NCI-H1417 treated with DMSO at 0.1 percent for 48 hours (cell line): ENCODE measurements at regions not wholly inside any gene's neighbourhood (a gene's known extent, or its start where the extent isn't known, plus 50 kb on each side); places are given as distances from the start of the nearest gene placed in this dataset.

Experiments used
- DNase-seq: peaks from one replicate; lab custom pipeline; 2025; lab: John Stamatoyannopoulos, UW

GRCh38 chr1:79688932-79689331 is 682.4 kb upstream of the ADGRL4 start:
- no peak for DNase-seq

GRCh38 chr1:79683420-79683819 is 676.9 kb upstream of the ADGRL4 start:
- no peak for DNase-seq

GRCh38 chr1:79682478-79682877 is 675.9 kb upstream of the ADGRL4 start:
- no peak for DNase-seq

- no peak for DNase-seq
Measured at GRCh38 chr1:79681382-79681781, 674.9 kb upstream of the ADGRL4 start.

- DNase-seq, result no peak
Measured at GRCh38 chr1:79679916-79680315, 673.4 kb upstream of the ADGRL4 start.

- no peak for DNase-seq
Measured at GRCh38 chr1:79667848-79668696, 661.5 kb upstream of the ADGRL4 start.

- no peak for DNase-seq
Measured at GRCh38 chr1:79667166-79667565, 660.6 kb upstream of the ADGRL4 start.

- DNase-seq, result no peak
Measured at GRCh38 chr1:79663916-79664315, 657.4 kb upstream of the ADGRL4 start.

GRCh38 chr1:79662596-79662995 is 656.1 kb upstream of the ADGRL4 start:
- no peak for DNase-seq

- no peak for DNase-seq
Measured at GRCh38 chr1:79660129-79660528, 653.6 kb upstream of the ADGRL4 start.

GRCh38 chr1:79657951-79658658 is 651.6 kb upstream of the ADGRL4 start:
- DNase-seq, result no peak

- DNase-seq, result no peak
Measured at GRCh38 chr1:79655876-79656275, 649.3 kb upstream of the ADGRL4 start.

- DNase-seq, result no peak
Measured at GRCh38 chr1:79652426-79652825, 645.9 kb upstream of the ADGRL4 start.

GRCh38 chr1:79648126-79648525 is 641.6 kb upstream of the ADGRL4 start:
- DNase-seq, result no peak

GRCh38 chr1:79646880-79647279 is 640.4 kb upstream of the ADGRL4 start:
- no peak for DNase-seq

GRCh38 chr1:79638382-79638781 is 631.9 kb upstream of the ADGRL4 start:
- DNase-seq, result no peak

GRCh38 chr1:79633456-79633855 is 626.9 kb upstream of the ADGRL4 start:
- no peak for DNase-seq

GRCh38 chr1:79629414-79629813 is 622.9 kb upstream of the ADGRL4 start:
- no peak for DNase-seq

- DNase-seq, result no peak
Measured at GRCh38 chr1:79617777-79618176, 611.2 kb upstream of the ADGRL4 start.

- no peak for DNase-seq
Measured at GRCh38 chr1:79614762-79615161, 608.2 kb upstream of the ADGRL4 start.

GRCh38 chr1:79614106-79614505 is 607.6 kb upstream of the ADGRL4 start:
- no peak for DNase-seq

GRCh38 chr1:79613046-79613445 is 606.5 kb upstream of the ADGRL4 start:
- no peak for DNase-seq

- no peak for DNase-seq
Measured at GRCh38 chr1:79604490-79605198, 598.1 kb upstream of the ADGRL4 start.
